ENCODE measurements at regions not wholly inside any gene's neighbourhood (a gene's known extent, or its start where the extent isn't known, plus 50 kb on each side); places are given as distances from the start of the nearest gene placed in this dataset.

- no peak overlapping the region for H3K27ac ChIP-seq
- TF ChIP-seq CTCF (IDR thresholded peaks at IDR 0.05) (no peak), ZFX (IDR thresholded peaks at IDR 0.05; ENCODE audit: borderline replicate concordance) (no peak)
Observed at GRCh38 chr3:1540686-1541085, 447.9 kb downstream of the CNTN6 start.

DNA sequence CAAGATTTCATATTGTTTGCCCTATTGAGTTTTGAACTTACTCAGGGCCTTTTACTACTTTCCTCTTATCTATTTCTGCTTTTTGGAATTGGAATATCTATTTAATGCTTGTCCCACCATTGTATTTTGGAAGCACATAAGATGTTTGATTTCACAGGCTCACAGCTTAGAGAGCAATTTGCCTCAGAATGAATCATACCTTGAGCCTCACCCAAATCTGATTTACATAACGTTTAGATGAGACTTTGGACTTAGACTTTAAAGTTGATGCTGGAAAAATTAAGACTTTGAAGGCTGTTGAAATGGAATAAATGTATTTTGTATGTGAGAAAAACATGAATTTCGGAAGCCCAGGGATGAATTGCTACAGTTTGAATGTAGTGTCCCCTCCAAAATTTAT is 458.9 kb downstream of the CNTN6 start:
- no peak for TF ChIP-seq CTCF (IDR thresholded peaks at IDR 0.05)
- TF ChIP-seq ZFX (IDR thresholded peaks at IDR 0.05; ENCODE audit: borderline replicate concordance): no peak
- H3K27ac ChIP-seq: no peak overlapping the region

- no peak overlapping the region for H3K27ac ChIP-seq
- TF ChIP-seq CTCF (IDR thresholded peaks at IDR 0.05) (no peak), ZFX (IDR thresholded peaks at IDR 0.05; ENCODE audit: borderline replicate concordance) (no peak)
Observed at GRCh38 chr3:1552831-1553230, 460.0 kb downstream of the CNTN6 start.

DNA sequence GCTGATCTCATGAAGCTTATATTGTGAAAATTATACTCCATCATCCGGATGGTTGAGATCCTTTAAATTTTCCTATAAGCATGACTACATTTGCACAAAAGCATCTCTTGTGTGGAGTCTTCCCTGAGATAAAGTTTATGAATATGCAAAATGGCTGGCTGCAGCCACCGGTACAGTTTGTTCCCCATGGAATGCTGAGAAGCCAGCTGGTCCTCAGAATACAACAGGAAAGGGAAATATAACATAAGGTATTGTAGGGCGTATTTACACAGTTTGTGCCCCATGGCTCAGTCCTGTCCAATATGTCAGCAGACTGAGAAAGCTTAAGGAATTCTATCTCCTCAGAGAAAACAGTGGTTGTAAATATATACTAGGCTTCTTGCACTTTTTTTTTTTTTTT is 468.6 kb downstream of the CNTN6 start:
- TF ChIP-seq ZFX (IDR thresholded peaks at IDR 0.05; ENCODE audit: borderline replicate concordance) (no peak), CTCF (IDR thresholded peaks at IDR 0.05) (no peak)
- no peak overlapping the region for H3K27ac ChIP-seq

- no peak overlapping the region for H3K27ac ChIP-seq
- TF ChIP-seq CTCF (IDR thresholded peaks at IDR 0.05) (no peak), ZFX (IDR thresholded peaks at IDR 0.05; ENCODE audit: borderline replicate concordance) (no peak)
Observed at GRCh38 chr3:1571736-1572135, 478.9 kb downstream of the CNTN6 start.

DNA sequence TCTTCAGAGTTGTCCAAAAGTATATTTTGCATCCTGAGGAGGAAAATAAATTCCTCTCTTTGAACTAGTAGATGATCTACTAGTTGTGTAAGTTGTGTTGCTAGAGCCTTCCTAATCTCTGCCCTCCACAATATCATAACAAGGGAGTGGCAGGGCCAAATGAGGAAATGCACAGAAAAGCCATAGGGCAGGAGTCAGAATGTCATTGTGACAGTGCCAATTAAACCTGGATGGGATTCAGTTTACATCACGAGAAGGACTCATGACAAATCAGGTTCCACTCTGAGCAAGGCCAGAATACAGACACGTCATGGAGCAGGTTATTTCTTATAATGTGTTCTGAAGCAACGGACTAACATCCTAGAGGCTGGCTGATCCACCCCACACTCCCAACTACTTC is 483.2 kb downstream of the CNTN6 start:
- H3K27ac ChIP-seq: no peak overlapping the region
- TF ChIP-seq CTCF (IDR thresholded peaks at IDR 0.05): no peak
- no peak for TF ChIP-seq ZFX (IDR thresholded peaks at IDR 0.05; ENCODE audit: borderline replicate concordance)

DNA sequence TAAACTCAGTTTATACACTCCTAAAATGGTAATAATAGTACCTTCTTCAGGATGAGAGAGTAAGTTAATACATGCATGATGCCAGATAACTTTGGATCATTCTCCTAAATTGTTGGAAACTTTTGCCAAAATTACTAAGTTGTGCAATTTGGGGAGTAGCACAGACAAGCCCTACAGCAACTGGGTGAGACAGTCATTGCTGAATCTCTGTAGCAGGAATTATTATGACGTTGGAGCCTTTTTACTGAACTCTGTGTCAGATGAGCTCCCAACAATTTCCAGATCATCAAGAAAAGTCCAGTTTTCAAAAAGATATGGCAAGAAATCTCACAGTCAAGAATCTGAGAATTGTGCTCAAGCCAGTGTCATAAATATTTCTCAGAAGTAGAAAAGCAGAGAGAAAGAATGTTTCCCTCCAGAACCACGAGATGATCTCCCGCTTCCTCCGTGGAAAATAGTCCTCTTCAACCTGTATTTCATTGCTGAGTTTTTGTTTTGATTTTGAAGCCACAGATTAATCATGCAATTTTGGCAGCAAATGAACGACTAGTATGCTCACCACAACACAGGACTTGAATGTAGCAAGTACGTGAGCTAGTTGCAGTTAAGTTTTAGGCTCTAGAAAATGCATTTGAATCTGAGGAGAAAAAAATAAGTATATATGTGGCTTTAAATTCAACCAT is 485.4 kb downstream of the CNTN6 start:
- no peak overlapping the region for H3K27ac ChIP-seq
- TF ChIP-seq CTCF (IDR thresholded peaks at IDR 0.05): no peak

All from 22Rv1 (cell line).